H9 (cell line): ENCODE measurements at regions not wholly inside any gene's neighbourhood (a gene's known extent, or its start where the extent isn't known, plus 50 kb on each side); places are given as distances from the start of the nearest gene placed in this dataset.

ENCODE experiments used
- DNase-seq: peaks from one replicate; pipeline ENCODE4 v3.0.0-alpha.2; 2017
- H2AFZ ChIP-seq: one replicate; pipeline ENCODE4 v1.6.1; 2013; ENCODE audit warnings: mild to moderate bottlenecking, low read length, control low read depth, moderate library complexity
- H2AK5ac ChIP-seq: 2 replicates; pipeline ENCODE4 v1.6.1; 2013; ENCODE audit warnings: low read length, control low read depth, mixed read lengths; ENCODE audit not compliant: insufficient read length
- H2BK120ac ChIP-seq: one replicate; pipeline ENCODE4 v1.6.1; 2013; ENCODE audit warnings: low read depth, mild to moderate bottlenecking, low read length, control low read depth, inconsistent platforms; ENCODE audit not compliant: poor library complexity, severe bottlenecking
- H2BK12ac ChIP-seq: 2 replicates; pipeline ENCODE4 v1.6.1; 2013; ENCODE audit warnings: low read length, control low read depth, mixed read lengths, low read depth; ENCODE audit not compliant: insufficient read length
- H2BK15ac ChIP-seq: 2 replicates; pipeline ENCODE4 v1.6.1; 2013; ENCODE audit warnings: low read depth, low read length, control low read depth
- H2BK20ac ChIP-seq: one replicate; pipeline ENCODE4 v1.6.1; 2013; ENCODE audit warnings: low read depth, mild to moderate bottlenecking, low read length, control low read depth, inconsistent platforms; ENCODE audit not compliant: poor library complexity, severe bottlenecking
- H2BK5ac ChIP-seq: 2 replicates; pipeline ENCODE4 v1.6.1; 2013; ENCODE audit warnings: low read length, control low read depth, mixed read lengths; ENCODE audit not compliant: insufficient read length
- H3K14ac ChIP-seq: 2 replicates; pipeline ENCODE4 v1.6.1; 2013; ENCODE audit warnings: low read length, control low read depth; ENCODE audit not compliant: insufficient read depth
- H3K18ac ChIP-seq: 2 replicates; pipeline ENCODE4 v1.6.1; 2013; ENCODE audit warnings: low read depth, mild to moderate bottlenecking, mixed read lengths, low read length, control low read depth; ENCODE audit not compliant: insufficient read length
- H3K23ac ChIP-seq: 2 replicates; pipeline ENCODE4 v1.6.1; 2013; ENCODE audit warnings: low read length, control low read depth, mixed read lengths, low read depth; ENCODE audit not compliant: insufficient read length
- H3K23me2 ChIP-seq: 2 replicates; pipeline ENCODE4 v1.6.1; 2013; ENCODE audit warnings: low read depth, mild to moderate bottlenecking, mixed read lengths, low read length, control low read depth; ENCODE audit not compliant: insufficient read length, poor library complexity, severe bottlenecking
- H3K27ac ChIP-seq: 2 replicates; pipeline ENCODE4 v1.5.1; 2013; ENCODE audit warnings: low read length, control low read depth, mixed read lengths, low read depth; ENCODE audit not compliant: insufficient read length
- H3K27me3 ChIP-seq: 2 replicates; pipeline ENCODE4 v1.6.1; 2013; ENCODE audit warnings: low read length, control low read depth, inconsistent platforms; ENCODE audit not compliant: insufficient read depth
- H3K4ac ChIP-seq: 2 replicates; pipeline ENCODE4 v1.6.1; 2013; ENCODE audit warnings: low read depth, mild to moderate bottlenecking, control low read depth, inconsistent platforms, low read length, moderate library complexity
- H3K4me1 ChIP-seq: 2 replicates; pipeline ENCODE4 v1.6.1; 2013; ENCODE audit warnings: low read length, control low read depth, inconsistent platforms; ENCODE audit not compliant: insufficient read depth
- H3K4me2 ChIP-seq: 2 replicates; pipeline ENCODE4 v1.6.1; 2013; ENCODE audit warnings: low read length, control low read depth, mixed read lengths; ENCODE audit not compliant: insufficient read length, insufficient read depth
- H3K56ac ChIP-seq: 2 replicates; pipeline ENCODE4 v1.6.1; 2013; ENCODE audit warnings: low read depth, mild to moderate bottlenecking, mixed read lengths, low read length, control low read depth; ENCODE audit not compliant: insufficient read length
- H3K79me1 ChIP-seq: 2 replicates; pipeline ENCODE4 v1.6.1; 2013; ENCODE audit warnings: low read depth, mild to moderate bottlenecking, moderate library complexity, low read length, control low read depth, inconsistent platforms; ENCODE audit not compliant: insufficient read depth, poor library complexity, severe bottlenecking
- H3K79me2 ChIP-seq: 2 replicates; pipeline ENCODE4 v1.6.1; 2013; ENCODE audit warnings: low read length, control low read depth, inconsistent platforms; ENCODE audit not compliant: insufficient read depth
- H3K9ac ChIP-seq: 2 replicates; pipeline ENCODE4 v1.6.1; 2013; ENCODE audit warnings: low read length, control low read depth, mixed read lengths; ENCODE audit not compliant: insufficient read length; ENCODE audit errors: extremely low read depth
- H3K9me3 ChIP-seq: one replicate; pipeline ENCODE4 v1.6.1; 2013; ENCODE audit warnings: low read depth, low read length, inconsistent platforms; ENCODE audit not compliant: control insufficient read depth
- H3T11ph ChIP-seq: one replicate; pipeline ENCODE4 v1.6.1; 2013; ENCODE audit warnings: mild to moderate bottlenecking, low read length, control low read depth, inconsistent platforms
- H4K20me1 ChIP-seq: one replicate; pipeline ENCODE4 v1.6.1; 2013; ENCODE audit not compliant: control insufficient read depth, insufficient read length, insufficient read depth
- H4K5ac ChIP-seq: 2 replicates; pipeline ENCODE4 v1.6.1; 2013; ENCODE audit warnings: low read depth, mild to moderate bottlenecking, mixed read lengths, low read length, control low read depth; ENCODE audit not compliant: insufficient read length
- H4K8ac ChIP-seq: replicated peaks from 2 replicates; pipeline ENCODE4 v1.6.1; 2013; ENCODE audit warnings: low read length, control low read depth, mixed read lengths, low read depth; ENCODE audit not compliant: insufficient read length
- H4K91ac ChIP-seq: 2 replicates; pipeline ENCODE4 v1.6.1; 2013; ENCODE audit warnings: low read depth, mild to moderate bottlenecking, moderate library complexity, mixed read lengths, low read length, control low read depth; ENCODE audit not compliant: insufficient read length
- H3K27ac Mint-ChIP-seq, 3 experiments: 2 replicates in 2 of 3; 3 replicates in 1 of 3; pipeline ENCODE4 v1.8.0; 2020 to 2021; ENCODE audit warnings: mixed read lengths in 3 of 3, mild to moderate bottlenecking in 1 of 3, moderate library complexity in 1 of 3
- H3K27me3 Mint-ChIP-seq: 2 replicates; pipeline ENCODE4 v1.8.0; 2021; ENCODE audit warnings: low read depth, mild to moderate bottlenecking, moderate library complexity, mixed read lengths
- H3K36me3 Mint-ChIP-seq, 3 experiments: 2 replicates in 2 of 3; 3 replicates in 1 of 3; pipeline ENCODE4 v1.8.0; 2020 to 2021; ENCODE audit warnings: low read depth in 3 of 3, mixed read lengths in 3 of 3; ENCODE audit not compliant: insufficient read depth in 1 of 3
- H3K4me1 Mint-ChIP-seq, 2 experiments: 2 replicates each; pipeline ENCODE4 v1.8.0; 2020; ENCODE audit warnings: mixed read lengths in 2 of 2
- H3K4me3 Mint-ChIP-seq, 2 experiments: 2 replicates in 1 of 2; 3 replicates in 1 of 2; pipeline ENCODE4 v1.8.0; 2020 to 2021; ENCODE audit warnings: mild to moderate bottlenecking in 2 of 2, mixed read lengths in 2 of 2, moderate library complexity in 1 of 2
- H3K9me3 Mint-ChIP-seq, 2 experiments: 2 replicates in 1 of 2; 3 replicates in 1 of 2; pipeline ENCODE4 v1.8.0; 2020; ENCODE audit warnings: mild to moderate bottlenecking in 2 of 2, mixed read lengths in 2 of 2, moderate library complexity in 1 of 2
- WGBS: extraction: QIAGEN DNeasy Blood & Tissue Kit; methylation state at CpG from one replicate; pipeline ENCODE4 v1.1.7; 2013; ENCODE audit warnings: missing lambda C conversion rate, low lambda C conversion rate, mixed read lengths; ENCODE audit not compliant: insufficient read length; ENCODE audit errors: extremely low coverage; 5-methylcytosine and 5-hydroxymethylcytosine counted together
- TF ChIP-seq, protein P1 (sequence below): fragments of 200-600 bp; sonication (generic); conservative IDR thresholded peaks from 3 replicates; pipeline ENCODE4 v1.8.0; 2021; ENCODE audit warnings: antibody characterized with exemption, mild to moderate bottlenecking

DNA sequence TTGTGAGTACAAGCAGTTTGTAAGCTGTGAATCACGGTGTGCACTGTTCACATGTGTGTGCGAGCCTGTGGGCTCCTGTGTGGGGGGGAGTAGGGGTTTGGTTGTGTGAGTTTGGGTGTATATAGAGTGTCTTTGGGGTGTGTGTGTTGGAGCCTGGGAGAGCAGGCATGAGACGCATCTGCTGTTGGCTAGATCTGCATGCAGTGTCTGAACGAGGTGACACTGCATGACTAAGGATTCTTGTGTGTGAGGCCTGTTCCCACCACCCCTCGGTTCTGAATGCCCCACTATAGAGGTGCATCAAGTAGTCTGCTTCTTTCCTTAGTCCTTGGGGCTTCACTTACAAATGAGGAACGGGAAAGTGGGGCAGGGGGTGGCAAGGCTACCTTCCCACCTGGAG, 68.4 kb downstream of the MAGEF1 start:
- Histone ChIP-seq H3K18ac (no peak overlapping the region), H3K23ac (no peak overlapping the region), H4K5ac (no peak overlapping the region), H4K8ac (no peak overlapping the region), H4K91ac (no peak overlapping the region), H2BK120ac (no peak overlapping the region), H3K9me3 (no peaks in the 10 kb centered on the region), H2BK5ac (no peak overlapping the region), H3K14ac (no peak overlapping the region), H2BK20ac (no peak overlapping the region), H3K56ac (no peak overlapping the region), H3T11ph (no peak overlapping the region), H2BK12ac (no peak overlapping the region), H3K4me2 (no peak overlapping the region), H3K27ac (no peak overlapping the region), H2AK5ac (no peak overlapping the region), H3K4ac (no peak overlapping the region), H3K79me2 (no peaks in the 10 kb centered on the region), H3K9ac (no peak overlapping the region), H3K4me1 (peaks cover 4% of the 10 kb centered on the region; the same call in 1 of the 2 replicates), H3K27me3 (no peaks in the 10 kb centered on the region), H2BK15ac (no peak overlapping the region), H3K23me2 (no peaks in the 10 kb centered on the region), H3K79me1 (no peaks in the 10 kb centered on the region), H2AFZ (no peak overlapping the region), H4K20me1 (no peaks in the 10 kb centered on the region)
- H3K4me1 Mint-ChIP-seq, result peaks cover 9 to 27% of the 10 kb centered on the region in 2 experiments
- H3K27ac Mint-ChIP-seq, result peak overlapping the region in 2 of 3 experiments; percentile 3 to 42; a peak in 2 of 7 replicates
- DNase-seq, result no peak
- H3K27me3 Mint-ChIP-seq, result peaks cover 12% of the 10 kb centered on the region
- no peak overlapping the region for H3K4me3 Mint-ChIP-seq
- H3K9me3 Mint-ChIP-seq, result no peaks in the 10 kb centered on the region
- WGBS, result no CpG with 5 or more reads among the region's 6 CpGs
- TF ChIP-seq, protein P1, sequence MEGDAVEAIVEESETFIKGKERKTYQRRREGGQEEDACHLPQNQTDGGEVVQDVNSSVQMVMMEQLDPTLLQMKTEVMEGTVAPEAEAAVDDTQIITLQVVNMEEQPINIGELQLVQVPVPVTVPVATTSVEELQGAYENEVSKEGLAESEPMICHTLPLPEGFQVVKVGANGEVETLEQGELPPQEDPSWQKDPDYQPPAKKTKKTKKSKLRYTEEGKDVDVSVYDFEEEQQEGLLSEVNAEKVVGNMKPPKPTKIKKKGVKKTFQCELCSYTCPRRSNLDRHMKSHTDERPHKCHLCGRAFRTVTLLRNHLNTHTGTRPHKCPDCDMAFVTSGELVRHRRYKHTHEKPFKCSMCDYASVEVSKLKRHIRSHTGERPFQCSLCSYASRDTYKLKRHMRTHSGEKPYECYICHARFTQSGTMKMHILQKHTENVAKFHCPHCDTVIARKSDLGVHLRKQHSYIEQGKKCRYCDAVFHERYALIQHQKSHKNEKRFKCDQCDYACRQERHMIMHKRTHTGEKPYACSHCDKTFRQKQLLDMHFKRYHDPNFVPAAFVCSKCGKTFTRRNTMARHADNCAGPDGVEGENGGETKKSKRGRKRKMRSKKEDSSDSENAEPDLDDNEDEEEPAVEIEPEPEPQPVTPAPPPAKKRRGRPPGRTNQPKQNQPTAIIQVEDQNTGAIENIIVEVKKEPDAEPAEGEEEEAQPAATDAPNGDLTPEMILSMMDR, result no peak
- H3K36me3 Mint-ChIP-seq, result no peaks in the 10 kb centered on the region
